ENCODE measurements at regions not wholly inside any gene's neighbourhood (a gene's known extent, or its start where the extent isn't known, plus 50 kb on each side); places are given as distances from the start of the nearest gene placed in this dataset.
A peak's percentile ranks its signal among the peaks of the same experiment; 100 is the strongest.

DNA sequence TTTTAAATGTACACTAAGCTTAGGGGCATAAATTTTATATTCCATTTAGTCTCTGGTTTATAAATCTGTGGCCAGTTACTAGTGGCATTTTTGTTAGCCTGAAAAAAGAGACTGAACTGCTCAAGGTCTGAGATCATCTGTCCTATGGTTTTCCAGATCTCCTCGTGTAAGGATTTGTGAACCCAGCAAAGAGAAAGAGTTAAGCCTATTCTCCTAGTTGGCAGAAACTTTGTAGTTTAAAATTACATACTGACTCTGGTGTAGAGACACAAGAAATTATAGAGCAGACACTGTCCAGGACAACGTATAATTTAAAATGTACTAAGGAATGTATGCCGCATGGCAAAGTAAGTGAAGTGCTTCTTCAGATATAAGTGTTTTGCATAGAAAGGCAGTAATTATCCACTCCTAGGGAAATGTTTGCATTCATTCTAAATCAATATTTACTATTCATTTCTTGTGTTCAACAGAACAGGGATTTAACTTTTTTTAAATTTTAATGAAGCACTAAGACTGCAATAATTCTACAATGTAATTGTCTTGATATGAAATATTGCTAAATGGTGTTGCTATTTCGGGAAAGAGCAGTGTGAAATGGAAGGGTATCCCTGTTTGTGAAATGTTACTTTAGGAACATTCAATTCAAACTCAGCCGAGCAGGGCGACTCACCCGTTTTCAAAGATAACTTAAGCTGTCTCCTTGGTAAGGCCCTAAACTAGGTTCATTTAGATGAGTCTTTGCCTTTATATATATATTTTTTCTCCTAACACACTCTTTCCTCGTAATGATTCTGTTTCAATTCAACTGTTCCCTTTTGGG is 508.4 kb upstream of the ZEB2 start:
- DNase-seq (ENCODE audit: low spot score): no peak

DNA sequence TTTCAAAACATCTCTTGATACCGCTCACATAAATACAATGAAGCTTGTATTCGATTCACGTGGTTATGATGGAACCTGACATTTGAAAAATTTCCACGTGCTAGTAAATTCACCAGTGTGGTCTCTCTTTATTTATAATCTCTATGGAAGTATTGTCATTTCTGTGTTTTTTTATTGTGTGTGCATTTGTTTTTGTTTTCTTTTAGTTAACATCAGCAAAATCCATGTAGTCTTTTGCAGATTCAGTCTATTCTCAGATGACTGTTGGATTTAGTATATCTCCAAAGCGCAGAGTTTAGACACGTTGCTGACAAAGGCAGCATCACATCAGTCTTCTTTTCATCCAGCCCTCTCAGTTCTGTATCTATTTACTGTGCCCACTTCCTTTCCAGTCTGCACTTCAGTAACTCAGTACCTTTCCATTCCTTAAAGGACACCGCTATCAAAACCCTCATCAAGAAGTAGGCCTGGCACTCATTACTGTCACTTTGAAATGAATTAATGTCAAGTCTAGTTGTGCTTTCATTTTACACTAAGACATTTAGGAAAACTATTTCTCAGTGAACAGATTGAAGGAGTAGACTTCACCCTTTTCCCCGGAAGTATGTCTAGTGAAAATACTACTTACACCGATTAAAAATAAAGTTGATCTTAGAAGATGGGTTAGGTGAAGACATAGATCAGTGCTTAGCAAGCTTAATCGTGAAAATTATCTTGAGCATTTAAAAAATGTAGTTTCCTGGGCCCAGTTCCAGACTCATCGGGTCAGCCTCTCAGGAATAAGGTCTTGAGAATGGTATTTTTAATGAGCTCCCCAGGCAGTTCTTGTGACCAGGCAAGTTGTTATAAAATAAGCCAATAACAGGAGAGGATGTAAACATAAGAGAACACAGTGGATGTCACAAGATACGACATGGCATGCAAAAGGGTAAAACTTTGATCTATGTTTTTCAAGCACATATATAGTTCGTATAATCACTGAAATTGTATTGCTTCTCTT is 506.8 kb upstream of the ZEB2 start:
- DNase-seq (ENCODE audit: low spot score): peak; percentile 28

DNA sequence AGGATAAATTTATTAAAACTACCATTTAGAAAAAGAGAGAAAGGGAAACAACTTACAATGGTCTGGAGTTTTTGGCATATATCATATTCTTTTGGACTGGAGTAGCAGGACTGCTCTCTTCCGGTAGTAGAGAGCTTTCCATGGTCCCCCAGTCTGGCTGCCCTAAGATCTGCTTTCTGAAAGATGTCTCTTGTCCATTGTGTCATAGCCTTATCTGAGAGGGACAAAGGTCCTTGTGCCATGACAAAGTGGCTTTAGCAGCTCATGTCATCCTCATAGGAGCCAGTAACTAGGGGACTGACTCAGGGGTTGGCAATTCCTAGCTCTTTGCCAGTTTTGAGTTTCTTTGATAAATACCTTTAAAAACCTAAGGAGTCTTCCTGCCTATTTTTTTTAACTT is 505.5 kb upstream of the ZEB2 start:
- no peak for DNase-seq (ENCODE audit: low spot score)

DNA sequence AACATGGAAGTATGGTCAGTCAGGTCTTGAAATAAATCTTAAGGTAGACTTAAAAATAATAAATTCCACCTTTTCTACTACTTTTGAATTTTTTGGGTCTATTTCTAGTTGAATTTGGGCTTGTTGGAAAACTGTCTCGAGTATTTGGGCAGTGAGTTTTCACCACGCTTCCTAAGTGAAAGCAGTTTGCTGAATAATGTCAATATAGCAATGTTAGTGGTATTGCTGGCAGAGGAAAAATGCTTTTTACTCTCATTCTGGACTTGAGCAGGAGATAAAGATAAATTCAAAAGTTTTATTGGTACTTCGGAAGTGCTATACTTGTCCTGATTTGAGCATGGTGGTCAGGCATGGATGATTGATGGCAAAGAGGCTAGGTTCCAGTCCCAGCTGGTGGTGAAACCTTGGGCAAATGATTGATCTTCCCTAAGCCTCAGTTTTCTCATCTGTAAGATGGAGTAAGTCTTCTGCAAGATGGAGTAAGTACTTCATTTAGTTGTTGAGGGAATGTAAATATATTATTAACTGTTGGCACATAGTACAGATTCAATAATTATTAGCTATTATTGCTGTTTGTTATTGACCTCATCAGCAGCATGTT is 503.5 kb upstream of the ZEB2 start:
- no peak for DNase-seq (ENCODE audit: low spot score)

DNA sequence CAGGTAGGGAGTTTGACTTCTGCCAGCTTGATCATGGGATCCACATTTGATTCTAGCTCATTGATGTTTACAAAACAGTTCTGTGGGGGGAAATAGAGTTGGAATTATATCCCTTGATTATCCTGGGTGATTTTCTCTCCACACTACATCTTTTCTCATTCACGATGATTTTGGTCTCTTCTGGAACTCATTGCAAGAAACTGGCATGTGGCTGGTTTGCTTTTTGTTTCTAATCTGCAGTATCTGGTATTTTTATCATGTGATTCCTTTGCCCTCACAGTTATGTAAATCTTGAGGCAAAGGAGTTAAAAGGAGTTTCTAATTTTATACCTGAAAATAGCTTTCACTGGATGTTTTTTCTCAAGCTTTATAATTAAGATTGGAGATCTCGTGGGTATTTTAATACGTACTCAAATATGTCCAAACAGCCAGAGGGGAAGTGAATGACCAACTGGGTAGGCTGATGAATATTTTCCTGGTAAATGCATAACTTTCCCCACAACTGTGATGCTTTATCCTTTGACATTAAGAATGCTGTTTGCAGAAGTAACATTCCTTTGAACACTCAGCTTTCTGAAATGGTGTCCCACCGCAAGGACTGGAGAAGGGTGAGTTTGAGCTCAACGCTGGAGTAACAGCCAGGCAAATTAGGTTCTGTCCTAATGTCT is 502.9 kb upstream of the ZEB2 start:
- peak; percentile 28 for DNase-seq (ENCODE audit: low spot score)

DNA sequence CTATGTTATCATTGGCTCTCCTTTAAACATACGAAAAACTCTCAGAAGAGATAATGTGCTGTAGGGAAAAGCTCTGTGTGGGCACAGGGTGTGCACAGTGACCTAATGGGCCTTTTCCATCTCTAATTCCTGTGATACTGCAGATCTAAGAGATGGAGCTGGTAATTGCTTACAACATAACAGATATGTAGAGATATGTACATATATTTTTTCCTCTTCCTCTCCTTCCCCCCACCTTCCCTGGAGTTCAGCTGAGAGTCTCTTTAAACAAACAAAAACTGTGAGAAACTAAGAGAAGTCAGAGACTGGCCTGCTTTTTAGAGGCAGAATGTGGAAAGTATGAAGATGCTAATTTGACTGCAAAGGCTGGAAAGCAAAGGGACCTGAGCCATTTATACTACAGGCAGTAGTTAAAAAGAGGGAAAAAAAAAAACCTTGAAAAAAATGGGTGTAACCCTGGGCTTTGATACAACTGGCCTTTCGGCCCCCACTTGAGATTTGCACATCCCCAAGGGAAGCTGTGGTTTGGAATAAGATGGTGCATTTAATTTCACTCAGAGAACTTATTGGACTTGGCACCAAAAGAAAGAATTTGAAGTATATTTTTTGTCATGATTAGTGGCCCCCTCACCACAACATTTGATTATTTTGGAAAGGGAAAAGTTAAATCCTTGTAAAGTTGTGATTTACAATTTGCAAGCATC is 502.2 kb upstream of the ZEB2 start:
- DNase-seq (ENCODE audit: low spot score): no peak

DNA sequence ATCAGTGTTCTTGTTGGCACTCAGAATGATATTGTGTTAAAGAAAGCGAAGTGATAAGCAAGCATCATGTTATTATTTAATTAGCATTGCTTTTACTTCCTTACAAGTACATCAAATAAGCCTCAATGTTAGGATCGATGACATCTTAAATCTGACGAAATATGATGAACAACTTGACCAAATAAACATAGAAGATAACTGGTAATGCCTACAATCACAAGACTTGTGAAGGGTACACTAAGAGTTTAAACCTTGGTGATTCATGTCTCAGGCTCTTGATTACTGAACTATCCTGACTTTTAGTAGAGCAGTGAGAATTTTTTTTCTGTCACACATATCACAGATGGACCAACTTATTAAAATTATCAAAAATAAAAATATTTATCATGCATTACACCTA is 500.8 kb upstream of the ZEB2 start:
- no peak for DNase-seq (ENCODE audit: low spot score)

DNA sequence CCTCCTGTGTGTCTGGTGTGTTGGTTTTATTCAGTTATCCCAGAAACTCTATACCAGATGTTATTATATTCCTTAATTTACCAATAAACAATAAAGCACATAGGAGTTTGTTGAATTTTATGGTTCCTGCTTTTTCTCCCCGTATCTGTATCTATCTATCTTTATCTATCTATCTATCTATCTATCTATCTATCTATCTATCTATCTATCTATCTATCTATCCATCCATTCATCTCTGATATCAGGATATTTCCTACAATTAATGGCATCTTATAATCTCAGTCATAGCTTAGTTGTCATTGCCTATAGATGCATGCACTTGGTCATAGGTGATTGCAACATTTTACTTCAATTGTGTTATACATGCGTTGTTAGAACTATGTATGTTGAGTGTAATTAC is 500.2 kb upstream of the ZEB2 start:
- DNase-seq (ENCODE audit: low spot score): no peak

DNA sequence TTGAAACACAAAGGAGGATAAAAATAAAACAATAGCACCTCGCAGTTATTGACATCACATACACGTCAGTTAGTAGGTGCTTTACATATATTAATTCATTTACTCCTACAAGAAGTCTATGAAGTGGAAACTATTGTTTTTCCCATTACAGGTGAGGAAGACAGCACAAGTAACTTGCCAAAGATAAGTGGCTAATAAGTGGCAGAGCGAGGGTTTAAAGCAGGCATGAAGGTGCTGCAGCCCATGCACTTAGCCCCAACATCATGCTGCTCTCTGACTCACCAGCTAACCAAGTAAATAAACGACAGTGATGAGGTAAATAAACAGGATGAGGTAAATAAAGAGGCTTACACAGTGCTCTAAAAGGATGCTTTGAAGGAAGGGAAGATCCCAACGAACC is 498.6 kb upstream of the ZEB2 start:
- DNase-seq (ENCODE audit: low spot score): no peak

DNA sequence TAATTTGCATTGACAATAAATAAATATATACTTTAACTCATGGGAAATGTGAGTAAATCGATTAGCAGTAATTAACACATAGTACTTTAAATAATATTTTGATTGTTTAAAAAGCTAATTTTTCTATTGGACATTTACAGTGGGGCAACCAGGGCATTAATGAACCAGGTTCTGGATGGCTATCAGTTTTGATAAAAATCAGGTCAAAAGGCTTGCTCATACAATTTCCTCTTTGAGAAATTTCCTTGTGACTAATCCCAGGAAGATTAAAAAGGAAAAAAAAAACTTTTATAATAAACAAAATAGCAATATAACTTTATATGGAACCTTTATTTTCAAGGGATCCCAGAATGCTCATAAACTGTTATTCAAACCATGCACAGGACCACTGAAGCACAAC is 497.2 kb upstream of the ZEB2 start:
- DNase-seq (ENCODE audit: low spot score): no peak

DNA sequence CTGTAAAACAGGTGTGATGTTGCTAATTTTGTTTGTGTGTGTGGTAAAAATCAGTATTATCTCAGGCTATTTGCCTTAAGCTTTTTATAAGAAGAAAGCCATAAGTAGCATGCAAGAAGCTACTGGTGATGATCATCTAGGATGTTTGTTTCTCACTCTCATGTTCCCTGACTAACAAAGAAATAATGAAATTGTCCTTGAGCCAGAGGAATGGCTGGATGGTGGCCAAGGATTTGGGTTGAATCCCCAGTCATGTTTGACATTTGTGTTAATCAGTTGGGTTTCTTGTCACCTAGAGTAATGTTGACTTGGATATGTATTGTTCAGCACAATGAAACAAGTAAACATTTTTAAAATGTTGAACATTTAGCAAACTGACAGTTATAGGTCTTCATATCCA is 496.8 kb upstream of the ZEB2 start:
- DNase-seq (ENCODE audit: low spot score): no peak

DNA sequence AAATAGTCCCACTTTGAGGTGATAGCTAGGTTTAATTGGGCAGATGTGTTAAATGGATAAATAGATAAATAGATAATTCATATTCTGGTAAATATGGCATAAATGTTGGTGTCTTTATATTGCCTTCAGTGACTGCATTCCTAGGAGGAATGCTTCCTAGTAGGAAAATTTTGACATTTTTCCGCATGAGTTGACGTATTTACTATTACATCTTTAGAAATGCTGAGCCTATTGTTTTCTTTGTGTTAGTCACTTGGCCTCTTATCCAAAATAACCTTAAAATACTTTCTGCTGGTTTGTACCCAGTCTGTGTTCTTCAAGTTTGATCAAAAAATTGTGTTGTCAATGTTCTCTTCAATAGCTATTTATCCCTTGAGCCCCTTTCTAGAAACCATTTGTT is 495.6 kb upstream of the ZEB2 start:
- DNase-seq (ENCODE audit: low spot score): no peak

DNA sequence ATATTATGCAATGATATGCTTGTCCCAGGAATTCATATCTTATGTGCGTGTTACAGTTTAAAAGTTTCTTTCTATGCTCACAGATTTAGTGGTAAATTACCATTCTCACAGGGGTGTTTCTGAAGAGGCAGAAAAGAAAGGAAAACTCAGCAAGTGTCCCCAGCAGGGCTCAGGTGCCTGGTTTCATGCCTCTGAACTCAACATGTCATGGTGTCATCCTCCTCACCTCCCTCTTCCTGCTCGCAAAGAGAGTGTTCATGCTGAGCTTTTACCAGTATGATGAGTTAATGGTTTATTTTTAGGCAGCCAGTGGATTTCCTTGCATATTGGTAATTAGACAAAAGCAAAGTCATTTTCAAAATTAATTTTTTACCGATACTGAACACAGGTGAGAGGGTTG is 492.9 kb upstream of the ZEB2 start:
- DNase-seq (ENCODE audit: low spot score): no peak

DNA sequence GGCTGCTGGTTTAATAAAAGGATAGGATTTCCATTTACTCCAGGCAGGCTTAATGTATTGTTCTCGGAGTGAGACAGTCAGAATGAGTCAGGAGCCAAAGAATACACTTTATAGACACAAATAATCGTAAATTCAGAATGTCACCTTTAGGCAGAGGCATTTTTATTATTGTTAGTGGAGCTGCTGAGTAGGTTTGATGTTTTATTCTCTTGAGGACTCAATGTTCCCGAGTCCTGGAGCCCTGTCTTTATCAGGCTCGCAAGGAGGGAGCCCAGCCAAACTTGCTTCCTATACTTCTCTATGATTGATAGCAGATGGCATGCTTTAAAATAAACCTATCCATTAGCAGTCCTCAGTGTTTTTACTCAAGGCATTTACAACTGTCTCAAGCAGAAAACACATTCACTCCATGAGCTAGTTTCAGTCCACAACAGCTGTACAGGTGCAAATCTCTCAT is 492.3 kb upstream of the ZEB2 start:
- DNase-seq (ENCODE audit: low spot score): peak; percentile 78

DNA sequence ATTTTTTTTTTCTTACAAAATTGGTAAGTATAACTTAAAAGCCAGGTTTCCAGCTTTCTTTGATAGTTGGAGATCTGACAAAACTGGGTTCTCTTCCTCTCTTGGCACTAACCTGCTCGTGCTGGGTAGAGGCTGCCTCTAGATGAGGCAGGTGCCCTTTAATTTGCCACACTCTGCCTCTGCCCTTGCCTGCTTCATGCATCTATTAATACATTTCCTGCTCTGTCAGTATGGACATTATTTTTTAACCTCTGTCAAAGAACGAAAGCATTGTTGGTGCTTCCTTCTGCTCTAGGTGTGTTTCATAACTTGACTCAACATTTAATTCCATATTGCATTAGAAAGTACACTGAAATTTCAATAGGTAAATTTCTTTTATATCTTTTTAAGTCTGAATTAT is 490.7 kb upstream of the ZEB2 start:
- DNase-seq (ENCODE audit: low spot score): no peak

DNA sequence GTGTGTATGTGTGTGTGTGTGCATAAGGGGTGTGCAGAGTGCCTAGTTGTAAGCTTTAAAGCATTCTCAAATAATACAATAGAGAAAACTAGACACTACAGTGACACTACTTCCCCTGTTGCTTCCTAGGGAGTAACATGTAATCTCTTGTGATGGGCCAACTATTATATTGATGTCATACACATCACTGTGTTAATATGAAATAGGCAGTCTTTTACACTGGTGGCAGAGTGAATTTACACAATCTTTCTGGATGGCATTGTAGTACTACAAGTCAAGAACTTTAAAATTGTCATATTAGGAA is 488.0 kb upstream of the ZEB2 start:
- DNase-seq (ENCODE audit: low spot score): no peak

DNA sequence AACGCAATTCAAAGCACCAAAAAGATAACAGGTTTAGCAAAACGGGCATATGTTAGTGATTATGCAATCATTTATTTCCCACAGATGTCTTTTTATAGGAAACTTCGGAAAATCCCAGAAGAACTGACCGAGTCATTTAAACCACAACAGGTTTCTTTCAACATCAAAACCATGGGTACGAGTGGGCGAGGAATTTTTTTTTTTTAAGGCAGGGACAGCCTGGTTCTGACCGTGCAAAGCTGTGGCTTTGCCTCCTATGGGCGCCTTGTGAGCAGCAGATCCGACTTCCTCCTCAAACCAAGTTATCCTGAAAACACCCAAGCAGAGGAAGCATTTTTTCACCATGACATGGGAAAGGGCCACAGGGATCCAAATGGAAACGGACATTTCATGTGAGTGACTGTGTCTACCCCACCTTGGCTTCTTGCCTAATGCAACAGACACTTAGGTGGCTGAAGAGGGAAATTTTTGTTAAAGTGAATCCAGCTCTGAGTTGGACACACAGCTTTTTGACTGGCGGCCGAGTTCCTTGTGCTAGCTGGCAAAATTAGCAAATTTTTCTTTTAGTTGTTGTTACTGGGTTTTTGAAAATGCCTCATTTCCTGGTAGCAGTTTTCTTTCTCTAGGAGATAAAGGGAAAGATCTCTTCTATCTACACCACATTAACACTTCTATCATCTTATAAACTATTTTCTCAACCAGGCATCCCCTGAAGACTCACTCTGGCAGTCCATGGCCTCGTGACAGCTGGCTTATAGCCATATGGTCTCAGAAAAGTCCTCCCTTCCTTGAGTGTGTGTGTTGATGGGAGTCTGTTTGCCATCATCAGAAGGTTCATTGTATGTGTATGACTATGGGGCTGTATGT is 487.4 kb upstream of the ZEB2 start:
- DNase-seq (ENCODE audit: low spot score): peak; percentile 96

DNA sequence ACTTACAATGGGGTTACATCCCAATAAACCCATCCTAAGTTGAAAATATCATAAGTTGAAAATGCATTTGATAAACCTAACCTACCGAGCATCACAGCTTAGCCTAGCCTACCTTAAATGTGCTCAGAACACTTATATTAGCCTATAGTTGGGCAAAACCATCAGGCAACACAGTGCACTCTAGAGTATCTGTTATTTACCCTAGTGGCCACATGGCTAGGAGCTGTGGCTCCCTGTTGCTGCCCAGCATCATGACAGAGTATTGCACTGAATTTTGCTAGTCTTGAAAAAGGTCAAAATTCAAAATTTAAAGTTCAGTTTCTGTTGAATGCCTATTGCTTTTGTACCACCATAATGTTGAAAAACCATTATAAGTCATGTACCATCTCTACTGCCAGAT is 482.7 kb upstream of the ZEB2 start:
- no peak for DNase-seq (ENCODE audit: low spot score)

DNA sequence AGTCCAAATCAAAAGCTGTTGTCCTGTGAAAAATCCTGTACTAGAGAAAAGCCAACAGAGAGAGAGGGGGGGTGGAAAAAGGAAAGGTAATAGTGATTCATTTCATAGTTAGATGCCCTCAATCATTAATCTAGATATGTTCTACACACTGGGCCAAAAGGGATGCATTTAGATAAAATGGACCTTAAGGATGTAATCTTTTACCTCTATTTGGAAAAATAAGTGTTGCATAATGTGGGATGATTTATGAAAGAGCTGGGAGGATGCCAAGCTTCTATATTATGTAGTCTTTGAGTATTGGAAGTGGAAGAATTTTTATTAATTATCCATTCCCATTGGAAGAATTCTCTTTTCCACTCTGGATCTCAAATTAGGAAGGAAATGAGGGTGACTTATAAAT is 480.5 kb upstream of the ZEB2 start:
- no peak for DNase-seq (ENCODE audit: low spot score)

DNA sequence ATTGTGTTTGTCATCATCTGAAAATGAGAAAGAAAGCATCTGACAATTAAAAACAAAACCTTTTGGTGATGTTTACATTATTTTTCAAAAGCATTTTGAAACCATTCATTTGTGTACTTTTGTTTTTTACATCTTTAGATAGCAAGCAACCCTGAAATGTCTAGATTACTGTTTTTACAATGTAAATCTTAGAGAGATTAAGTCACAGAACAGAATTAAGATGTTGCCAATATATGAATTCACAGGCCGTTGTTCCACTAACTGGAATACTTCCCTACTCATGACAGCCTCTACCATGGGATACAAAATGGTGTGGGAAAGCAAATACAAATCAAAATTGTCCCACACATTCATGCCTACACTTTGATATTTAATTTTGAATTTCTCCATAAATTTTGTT is 480.0 kb upstream of the ZEB2 start:
- no peak for DNase-seq (ENCODE audit: low spot score)
